Vagina (tissue), 2 donors: ENCODE measurements at regions not wholly inside any gene's neighbourhood (a gene's known extent, or its start where the extent isn't known, plus 50 kb on each side); places are given as distances from the start of the nearest gene placed in this dataset.

Source experiments
- DNase-seq, 2 donors: peaks; one replicate each; pipeline ENCODE4 v3.0.0-alpha.2; 2017; ENCODE audit errors: extremely low spot score in 2 of 2
- H3K27ac ChIP-seq: fragments of 200-600 bp; sonication (generic); one replicate; pipeline ENCODE4 v1.5.1; 2019
- H3K27me3 ChIP-seq: fragments of 200-600 bp; sonication (generic); one replicate; pipeline ENCODE4 v1.5.1; 2019
- H3K36me3 ChIP-seq, 2 donors: fragments of 200-600 bp; sonication (generic); one replicate each; pipeline ENCODE4 v1.5.1; 2017 to 2019
- H3K4me1 ChIP-seq: fragments of 200-600 bp; sonication (generic); one replicate; pipeline ENCODE4 v1.5.1; 2019
- H3K4me3 ChIP-seq, 2 donors: fragments of 200-600 bp; sonication (generic); 1 replicate in 1 of 2; 2 replicates in 1 of 2; pipeline ENCODE4 v1.5.1; 2016 to 2019
- H3K9me3 ChIP-seq: fragments of 200-600 bp; sonication (generic); one replicate; pipeline ENCODE4 v1.5.1; 2019
- CTCF ChIP-seq, 3 experiments: fragments of 450-650 bp in 2 of 3; fragments of 200-600 bp in 1 of 3; sonication (generic) in 1 of 3; IDR thresholded peaks; one replicate each; pipeline ENCODE4 v1.5.1; 2017 to 2019; ENCODE audit warnings: antibody characterized with exemption in 3 of 3, mild to moderate bottlenecking in 2 of 3, moderate library complexity in 2 of 3
- POLR2A ChIP-seq, 2 donors: fragments of 450-650 bp; IDR thresholded peaks; one replicate each; pipeline ENCODE4 v1.6.1; 2017; ENCODE audit warnings: antibody characterized with exemption in 2 of 2, mild to moderate bottlenecking in 2 of 2, moderate library complexity in 2 of 2
- POLR2AphosphoS5 ChIP-seq, 2 donors: sonication (generic); formaldehyde crosslinking; IDR thresholded peaks; one replicate each; pipeline ENCODE4 v1.9.0; 2017; ENCODE audit warnings: antibody characterized with exemption in 2 of 2, mild to moderate bottlenecking in 2 of 2, low read depth in 1 of 2; ENCODE audit not compliant: insufficient read depth in 1 of 2
- intact Hi-C: fragments of 100-400 bp; cut with DNase I; formaldehyde crosslinking; loops from one replicate; pipeline ENCODE4 v1.15.1; 2023

GRCh38 chr4:105014234-105014633 is 132.4 kb upstream of the TET2 start:
- no peak overlapping the region for H3K27ac ChIP-seq
- H3K4me1 ChIP-seq = no peaks in the 10 kb centered on the region
- TF ChIP-seq CTCF (IDR thresholded peaks at IDR 0.05) (no peak), POLR2AphosphoS5 (IDR thresholded peaks at IDR 0.05; ENCODE audit: insufficient read depth in 1 of 2, low read depth in 1 of 2) (no peak), POLR2A (IDR thresholded peaks at IDR 0.05) (no peak)
- DNase-seq = no peak
- H3K27me3 ChIP-seq = no peaks in the 10 kb centered on the region
- intact Hi-C loops = loop anchor here (10.0 kb wide), 1 partner anchor 301 kb away; no protein-coding TSS in a partner anchor
- H3K36me3 ChIP-seq = no peaks in the 10 kb centered on the region
- H3K9me3 ChIP-seq = no peaks in the 10 kb centered on the region
- no peak overlapping the region for H3K4me3 ChIP-seq

DNA sequence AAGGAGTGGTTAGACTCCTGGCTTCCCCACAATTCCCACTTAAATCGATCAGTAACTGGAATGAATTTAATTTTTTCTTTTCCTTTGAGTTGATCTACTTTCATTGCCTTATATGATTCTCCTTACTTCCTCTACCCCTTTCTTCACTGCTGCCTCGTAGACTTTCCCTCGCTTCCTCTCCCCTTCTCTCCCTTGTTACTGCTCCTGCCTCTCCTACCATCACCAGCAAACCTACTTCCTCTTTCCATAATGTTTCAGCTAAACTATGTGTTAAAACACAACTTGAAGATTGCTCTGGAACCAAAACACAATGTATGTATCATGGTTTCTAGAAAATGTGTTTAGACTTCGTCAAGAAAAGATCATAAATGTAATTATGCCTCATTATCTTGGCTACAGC is 132.0 kb upstream of the TET2 start:
- no peaks in the 10 kb centered on the region for H3K27me3 ChIP-seq
- DNase-seq = no peak
- TF ChIP-seq POLR2A (IDR thresholded peaks at IDR 0.05) = no peak
- no peak for TF ChIP-seq POLR2AphosphoS5 (IDR thresholded peaks at IDR 0.05; ENCODE audit: insufficient read depth in 1 of 2, low read depth in 1 of 2)
- no peak for TF ChIP-seq CTCF (IDR thresholded peaks at IDR 0.05)
- no peaks in the 10 kb centered on the region for H3K9me3 ChIP-seq
- H3K36me3 ChIP-seq = no peaks in the 10 kb centered on the region
- intact Hi-C loops = loop anchor here (10.0 kb wide), 1 partner anchor 300 kb away; no protein-coding TSS in a partner anchor
- no peaks in the 10 kb centered on the region for H3K4me1 ChIP-seq
- H3K27ac ChIP-seq = no peak overlapping the region
- no peak overlapping the region for H3K4me3 ChIP-seq

DNA sequence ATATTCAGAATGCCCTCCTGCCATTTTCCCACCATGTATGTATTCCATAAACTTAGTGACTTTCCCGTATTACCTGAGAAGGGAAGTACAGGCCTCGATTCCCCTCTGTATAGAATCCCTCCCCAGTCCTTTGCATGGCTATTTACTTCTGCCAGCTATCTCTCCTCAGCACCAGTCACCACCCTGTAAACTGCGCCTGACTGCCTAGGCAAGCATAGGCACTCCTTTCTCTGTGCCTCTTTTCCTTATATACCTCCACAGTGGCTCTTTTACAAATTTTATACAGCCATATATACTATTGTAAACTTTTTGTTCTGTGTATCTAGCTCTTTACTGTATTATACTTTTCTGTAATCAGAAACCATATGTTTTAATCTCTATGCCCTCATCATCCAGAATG is 130.9 kb upstream of the TET2 start:
- TF ChIP-seq POLR2A (IDR thresholded peaks at IDR 0.05) = no peak
- TF ChIP-seq POLR2AphosphoS5 (IDR thresholded peaks at IDR 0.05; ENCODE audit: insufficient read depth in 1 of 2, low read depth in 1 of 2) = no peak
- TF ChIP-seq CTCF (IDR thresholded peaks at IDR 0.05) = no peak
- intact Hi-C loops = loop anchor here (10.0 kb wide), 1 partner anchor 299 kb away; no protein-coding TSS in a partner anchor
- no peak overlapping the region for H3K27ac ChIP-seq
- H3K4me3 ChIP-seq = no peak overlapping the region
- no peak for DNase-seq
- no peaks in the 10 kb centered on the region for H3K9me3 ChIP-seq
- no peaks in the 10 kb centered on the region for H3K36me3 ChIP-seq
- H3K27me3 ChIP-seq = no peaks in the 10 kb centered on the region
- no peaks in the 10 kb centered on the region for H3K4me1 ChIP-seq

DNA sequence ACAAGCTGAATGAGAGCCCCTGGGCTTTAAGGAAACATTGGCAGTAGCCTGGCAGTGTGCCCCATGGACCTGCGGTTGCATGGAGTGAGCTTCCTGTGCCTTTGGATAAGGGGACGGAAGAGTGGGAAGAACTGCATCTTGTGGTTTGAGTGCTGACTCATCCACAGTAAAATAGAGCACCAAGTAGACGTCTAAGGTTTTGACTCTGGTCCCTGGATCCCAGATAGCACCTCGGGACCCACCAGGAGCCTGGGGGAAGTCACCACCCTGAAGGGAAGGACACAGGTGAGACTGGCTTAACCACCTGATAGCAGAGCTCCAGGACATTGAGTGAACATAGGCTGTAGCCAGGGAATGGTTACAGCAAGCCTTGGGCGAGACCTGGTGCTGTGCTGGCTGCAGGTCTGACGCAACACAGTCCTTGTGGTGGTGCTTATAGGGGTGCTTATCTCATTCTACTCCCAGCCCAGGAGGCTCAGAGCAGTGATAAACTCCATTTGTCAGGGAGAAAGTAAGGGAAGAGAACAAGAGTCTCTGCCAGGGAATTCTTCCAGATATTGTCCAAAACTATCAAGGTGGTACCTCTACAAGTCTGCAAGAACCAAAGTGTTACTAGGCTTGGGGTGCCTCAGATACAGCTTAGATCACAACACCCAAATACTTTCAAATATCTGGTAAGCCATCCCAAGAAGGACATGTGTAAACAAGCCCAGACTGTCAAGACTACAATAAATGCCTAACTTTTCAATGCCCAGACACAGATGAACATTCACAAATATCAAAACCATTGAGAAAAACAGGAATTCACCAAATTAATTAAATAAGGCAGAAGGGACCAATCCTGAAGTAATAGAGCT is 123.6 kb upstream of the TET2 start:
- H3K9me3 ChIP-seq = no peaks in the 10 kb centered on the region
- TF ChIP-seq POLR2AphosphoS5 (IDR thresholded peaks at IDR 0.05; ENCODE audit: insufficient read depth in 1 of 2, low read depth in 1 of 2) (no peak), POLR2A (IDR thresholded peaks at IDR 0.05) (no peak), CTCF (IDR thresholded peaks at IDR 0.05) (no peak)
- no peaks in the 10 kb centered on the region for H3K4me1 ChIP-seq
- H3K4me3 ChIP-seq = no peak overlapping the region
- H3K27me3 ChIP-seq = no peaks in the 10 kb centered on the region
- DNase-seq = no peak
- intact Hi-C loops = no loop called here
- H3K36me3 ChIP-seq = no peaks in the 10 kb centered on the region
- H3K27ac ChIP-seq = no peak overlapping the region

- Histone ChIP-seq H3K9me3 (no peaks in the 10 kb centered on the region), H3K36me3 (no peaks in the 10 kb centered on the region), H3K4me3 (no peak overlapping the region), H3K27me3 (no peaks in the 10 kb centered on the region), H3K4me1 (no peaks in the 10 kb centered on the region), H3K27ac (no peak overlapping the region)
- TF ChIP-seq POLR2AphosphoS5 (IDR thresholded peaks at IDR 0.05; ENCODE audit: insufficient read depth in 1 of 2, low read depth in 1 of 2) (no peak), CTCF (IDR thresholded peaks at IDR 0.05) (no peak), POLR2A (IDR thresholded peaks at IDR 0.05) (no peak)
- DNase-seq = no peak
- intact Hi-C loops = no loop called here
Observed at GRCh38 chr4:105023668-105024055, 123.0 kb upstream of the TET2 start.
